Hepatocyte (in vitro differentiated cells): ENCODE measurements at regions not wholly inside any gene's neighbourhood (a gene's known extent, or its start where the extent isn't known, plus 50 kb on each side); places are given as distances from the start of the nearest gene placed in this dataset.

ENCODE experiments used
- EZH2 ChIP-seq: fragments of 200-600 bp; sonication (generic); IDR thresholded peaks from 2 replicates; pipeline ENCODE4 v1.6.1; 2016; ENCODE audit warnings: antibody characterized with exemption, mild to moderate bottlenecking, borderline replicate concordance
- EZH2phosphoT487 ChIP-seq: fragments of 200-600 bp; sonication (generic); IDR thresholded peaks from one replicate; pipeline ENCODE4 v1.6.1; 2018; ENCODE audit warnings: antibody characterized with exemption, mild to moderate bottlenecking, low read depth, moderate library complexity; ENCODE audit not compliant: unreplicated experiment, severe bottlenecking
- TF ChIP-seq, protein P1 (sequence below): fragments of 200-600 bp; sonication (generic); IDR thresholded peaks from 2 replicates; pipeline ENCODE4 v1.5.1; 2016; ENCODE audit warnings: antibody characterized with exemption, mild to moderate bottlenecking; ENCODE audit not compliant: poor library complexity

DNA sequence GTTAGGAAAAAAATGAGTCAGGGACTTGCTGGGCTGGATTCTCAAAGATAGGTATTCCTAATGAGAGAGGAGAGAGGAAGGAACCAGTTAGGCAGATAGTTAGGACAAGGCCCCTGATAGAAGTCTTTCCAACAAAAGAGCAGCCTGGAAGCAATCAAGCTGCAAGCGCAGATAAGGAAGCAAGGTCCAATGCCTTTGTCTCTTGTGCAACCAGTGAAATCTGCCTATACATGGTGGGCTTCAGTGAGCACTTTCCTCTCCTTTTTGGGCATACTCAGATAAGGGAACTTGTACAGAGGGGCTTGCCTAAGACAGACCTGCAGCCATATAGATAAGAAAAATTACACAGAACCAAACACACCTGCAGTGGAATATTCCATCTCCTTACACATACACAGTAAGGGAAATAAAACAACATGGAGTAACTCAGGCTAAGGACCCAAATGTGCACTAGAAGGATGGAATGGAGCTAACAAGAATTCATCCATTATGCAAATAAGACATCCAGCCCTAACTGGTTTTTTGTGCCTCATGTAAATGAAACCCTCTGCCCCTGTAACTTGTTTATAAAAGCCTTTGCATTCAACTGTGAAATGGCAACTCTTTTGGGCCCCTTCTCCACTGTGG is 68.8 kb downstream of the PCDH18 start:
- TF ChIP-seq, protein P1, sequence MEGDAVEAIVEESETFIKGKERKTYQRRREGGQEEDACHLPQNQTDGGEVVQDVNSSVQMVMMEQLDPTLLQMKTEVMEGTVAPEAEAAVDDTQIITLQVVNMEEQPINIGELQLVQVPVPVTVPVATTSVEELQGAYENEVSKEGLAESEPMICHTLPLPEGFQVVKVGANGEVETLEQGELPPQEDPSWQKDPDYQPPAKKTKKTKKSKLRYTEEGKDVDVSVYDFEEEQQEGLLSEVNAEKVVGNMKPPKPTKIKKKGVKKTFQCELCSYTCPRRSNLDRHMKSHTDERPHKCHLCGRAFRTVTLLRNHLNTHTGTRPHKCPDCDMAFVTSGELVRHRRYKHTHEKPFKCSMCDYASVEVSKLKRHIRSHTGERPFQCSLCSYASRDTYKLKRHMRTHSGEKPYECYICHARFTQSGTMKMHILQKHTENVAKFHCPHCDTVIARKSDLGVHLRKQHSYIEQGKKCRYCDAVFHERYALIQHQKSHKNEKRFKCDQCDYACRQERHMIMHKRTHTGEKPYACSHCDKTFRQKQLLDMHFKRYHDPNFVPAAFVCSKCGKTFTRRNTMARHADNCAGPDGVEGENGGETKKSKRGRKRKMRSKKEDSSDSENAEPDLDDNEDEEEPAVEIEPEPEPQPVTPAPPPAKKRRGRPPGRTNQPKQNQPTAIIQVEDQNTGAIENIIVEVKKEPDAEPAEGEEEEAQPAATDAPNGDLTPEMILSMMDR: no peak
- no peak for TF ChIP-seq EZH2
- no peak for TF ChIP-seq EZH2phosphoT487
